Tibial nerve (tissue), 4 donors: ENCODE measurements at regions not wholly inside any gene's neighbourhood (a gene's known extent, or its start where the extent isn't known, plus 50 kb on each side); places are given as distances from the start of the nearest gene placed in this dataset.

Experiments used
- DNase-seq, 2 donors: peaks; one replicate each; pipeline ENCODE4 v3.0.0-alpha.2; 2019; ENCODE audit warnings: low spot score in 2 of 2
- H3K27ac ChIP-seq, 4 donors: fragments of 200-600 bp; sonication (generic) in 3 of 4; one replicate each; pipeline ENCODE4 v1.5.1; 2017 to 2019; ENCODE audit warnings: mild to moderate bottlenecking in 1 of 4
- H3K27me3 ChIP-seq, 2 donors: fragments of 200-600 bp; sonication (generic) in 1 of 2; one replicate each; pipeline versions ENCODE4 v1.5.1 to v1.6.0; 2017 to 2019
- H3K36me3 ChIP-seq, 3 donors: fragments of 200-600 bp; sonication (generic); one replicate each; pipeline ENCODE4 v1.5.1; 2018 to 2019
- H3K4me1 ChIP-seq, 4 donors: fragments of 200-600 bp; sonication (generic) in 3 of 4; one replicate each; pipeline ENCODE4 v1.5.1; 2017 to 2019
- H3K4me3 ChIP-seq, 4 donors: fragments of 200-600 bp; sonication (generic) in 3 of 4; one replicate each; pipeline ENCODE4 v1.5.1; 2017 to 2019; ENCODE audit warnings: mild to moderate bottlenecking in 1 of 4, moderate library complexity in 1 of 4
- H3K9me3 ChIP-seq, 4 donors: fragments of 200-600 bp; sonication (generic) in 3 of 4; one replicate each; pipeline ENCODE4 v1.5.1; 2017 to 2019
- CTCF ChIP-seq, 5 experiments: fragments of 200-600 bp in 3 of 5; fragments of 450-650 bp in 2 of 5; sonication (generic) in 3 of 5; IDR thresholded peaks; one replicate each; pipeline ENCODE4 v1.5.1; 2016 to 2019; ENCODE audit warnings: antibody characterized with exemption in 5 of 5, mild to moderate bottlenecking in 3 of 5, moderate library complexity in 2 of 5
- EP300 ChIP-seq, 2 donors: sonication (generic); formaldehyde crosslinking; IDR thresholded peaks; one replicate each; pipeline ENCODE4 v1.6.1; 2017; ENCODE audit warnings: antibody characterized with exemption in 2 of 2, mild to moderate bottlenecking in 1 of 2
- POLR2A ChIP-seq, 2 donors: fragments of 450-650 bp; IDR thresholded peaks; one replicate each; pipeline ENCODE4 v1.6.1; 2017; ENCODE audit warnings: antibody characterized with exemption in 2 of 2, mild to moderate bottlenecking in 2 of 2, moderate library complexity in 2 of 2
- WGBS, 2 donors: methylation state at CpG; one replicate each; pipeline ENCODE4 v1.1.5; 2018; 5-methylcytosine and 5-hydroxymethylcytosine counted together

GRCh38 chr1:221887758-221888157, 145.9 kb upstream of the DUSP10 start:
- WGBS, 2 donors = 86 to 92% methylated on average over 2 of the region's 2 CpGs
- Histone ChIP-seq H3K27me3 (no peaks in the 10 kb centered on the region), H3K9me3 (no peaks in the 10 kb centered on the region), H3K36me3 (no peaks in the 10 kb centered on the region), H3K4me1 (peaks cover 0 to 5% (median 0%) of the 10 kb centered on the region in 4 donors), H3K4me3 (no peak overlapping the region), H3K27ac (no peak overlapping the region)
- no peak for DNase-seq
- no peak for TF ChIP-seq EP300 (IDR thresholded peaks at IDR 0.05)
- no peak for TF ChIP-seq CTCF (IDR thresholded peaks at IDR 0.05)
- TF ChIP-seq POLR2A (IDR thresholded peaks at IDR 0.05) = no peak

DNA sequence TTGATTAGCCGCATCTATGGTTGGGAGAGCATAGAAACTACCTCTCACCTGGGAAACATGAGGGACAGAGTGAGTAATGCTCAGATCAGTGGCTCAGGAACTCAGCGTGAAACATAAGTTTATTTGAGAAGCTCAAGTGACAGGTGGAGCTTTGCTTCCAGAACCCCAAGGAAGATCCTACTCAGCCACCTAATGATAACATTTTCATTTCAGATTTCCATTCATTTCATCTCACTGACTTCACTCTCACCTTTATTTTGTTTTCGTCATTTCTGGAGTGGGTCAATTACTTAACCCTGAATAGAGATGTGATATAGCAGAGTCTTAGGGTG, 145.5 kb upstream of the DUSP10 start:
- no peak for DNase-seq
- no peak for TF ChIP-seq POLR2A (IDR thresholded peaks at IDR 0.05)
- TF ChIP-seq EP300 (IDR thresholded peaks at IDR 0.05) = no peak
- TF ChIP-seq CTCF (IDR thresholded peaks at IDR 0.05) = no peak
- Histone ChIP-seq H3K27ac (no peak overlapping the region), H3K4me3 (no peak overlapping the region), H3K9me3 (no peaks in the 10 kb centered on the region), H3K4me1 (peaks cover 0 to 5% (median 0%) of the 10 kb centered on the region in 4 donors), H3K36me3 (no peaks in the 10 kb centered on the region), H3K27me3 (no peaks in the 10 kb centered on the region)
- 79 to 87% methylated on average over 3 of the region's 3 CpGs for WGBS, 2 donors

DNA sequence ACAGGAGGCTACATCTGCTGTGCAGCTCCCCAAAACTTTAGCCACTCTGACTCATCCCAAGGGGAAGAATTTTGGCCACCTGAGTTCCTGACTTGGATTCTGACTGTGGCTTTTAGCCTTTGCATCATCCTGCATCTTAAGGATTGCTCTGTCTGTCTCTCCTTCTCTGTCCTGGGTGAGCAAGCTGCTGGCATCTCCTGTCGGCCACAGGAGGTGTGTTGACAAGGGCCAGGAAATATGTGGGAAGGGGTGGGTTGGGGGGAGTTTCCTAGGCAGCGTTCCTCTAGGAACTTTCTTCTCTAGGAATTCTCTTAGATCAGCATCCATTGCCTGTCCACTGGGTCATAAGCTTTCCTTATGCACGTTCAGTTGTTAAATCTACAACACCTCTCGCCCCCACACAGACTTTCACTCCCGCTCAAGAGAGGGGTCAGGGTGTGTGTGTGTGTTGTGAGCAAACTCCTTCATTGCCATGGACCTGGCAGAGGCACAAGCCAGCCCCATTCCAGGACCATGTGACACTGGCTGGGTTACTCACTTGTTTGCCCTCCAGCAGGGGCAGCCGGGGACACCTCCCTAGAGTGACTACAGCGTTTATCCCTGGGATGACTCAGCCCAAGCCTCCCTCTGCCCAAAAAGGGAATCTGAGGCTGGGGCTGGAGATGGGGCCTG, 145.0 kb upstream of the DUSP10 start:
- no peak overlapping the region for H3K27ac ChIP-seq

DNA sequence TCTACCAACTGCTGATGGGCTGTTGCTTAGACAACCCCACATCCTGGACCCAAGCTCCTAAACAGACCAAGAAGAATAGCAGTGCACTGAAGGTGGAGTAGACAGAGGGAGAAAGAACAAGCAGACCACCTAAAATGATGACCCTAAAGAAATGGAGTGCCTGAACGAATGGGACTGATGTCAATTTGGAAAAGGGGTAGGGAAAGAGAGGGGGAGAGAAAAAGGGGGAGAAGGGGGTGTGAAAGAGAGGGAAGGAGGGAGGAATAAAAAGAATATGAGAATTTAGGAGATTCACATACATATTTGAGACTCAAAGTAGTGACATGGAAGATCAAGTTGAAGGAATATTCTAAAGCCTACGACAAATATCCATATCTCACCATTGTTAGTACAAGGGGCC, 144.4 kb upstream of the DUSP10 start:
- Histone ChIP-seq H3K4me3 (no peak overlapping the region), H3K27ac (no peak overlapping the region), H3K4me1 (no peaks in the 10 kb centered on the region), H3K36me3 (no peaks in the 10 kb centered on the region), H3K27me3 (no peaks in the 10 kb centered on the region), H3K9me3 (no peaks in the 10 kb centered on the region)
- DNase-seq = no peak
- no peak for TF ChIP-seq CTCF (IDR thresholded peaks at IDR 0.05)
- no peak for TF ChIP-seq EP300 (IDR thresholded peaks at IDR 0.05)
- no peak for TF ChIP-seq POLR2A (IDR thresholded peaks at IDR 0.05)
- WGBS, 2 donors = 90 to 94% methylated on average over 2 of the region's 2 CpGs

More for the DNA sequence above, 145.0 kb upstream of the DUSP10 start:
- Histone ChIP-seq H3K4me1 (no peaks in the 10 kb centered on the region), H3K9me3 (no peaks in the 10 kb centered on the region), H3K4me3 (no peak overlapping the region), H3K36me3 (no peaks in the 10 kb centered on the region), H3K27me3 (no peaks in the 10 kb centered on the region)
- DNase-seq = peak; percentile 29 to 35
- TF ChIP-seq CTCF (IDR thresholded peaks at IDR 0.05) = no peak
- TF ChIP-seq EP300 (IDR thresholded peaks at IDR 0.05) = peak in 1 of 2 donors; percentile 36
- 39 to 46% methylated on average over 7 of the region's 7 CpGs for WGBS, 2 donors

GRCh38 chr1:221884821-221885220, 142.9 kb upstream of the DUSP10 start:
- no peaks in the 10 kb centered on the region for H3K36me3 ChIP-seq
- WGBS, 2 donors = 80 to 84% methylated on average over 3 of the region's 3 CpGs
- no peak overlapping the region for H3K4me3 ChIP-seq
- H3K27ac ChIP-seq = no peak overlapping the region
- no peak for DNase-seq
- H3K9me3 ChIP-seq = no peaks in the 10 kb centered on the region
- H3K4me1 ChIP-seq = no peaks in the 10 kb centered on the region
- TF ChIP-seq POLR2A (IDR thresholded peaks at IDR 0.05) (no peak), EP300 (IDR thresholded peaks at IDR 0.05) (no peak), CTCF (IDR thresholded peaks at IDR 0.05) (no peak)
- H3K27me3 ChIP-seq = no peaks in the 10 kb centered on the region
